ENCODE measurements at regions not wholly inside any gene's neighbourhood (a gene's known extent, or its start where the extent isn't known, plus 50 kb on each side); places are given as distances from the start of the nearest gene placed in this dataset.

GRCh38 chr5:72040513-72040912 is 66.8 kb upstream of the MAP1B start:
- DNase-seq: no peak

GRCh38 chr5:72041654-72042053 is 65.6 kb upstream of the MAP1B start:
- DNase-seq: no peak

GRCh38 chr5:72042097-72042496 is 65.2 kb upstream of the MAP1B start:
- no peak for DNase-seq

- DNase-seq: no peak
These were observed 61.6 kb upstream of the MAP1B start for GRCh38 chr5:72045692-72046091.

- no peak for DNase-seq
These were observed 61.2 kb upstream of the MAP1B start for GRCh38 chr5:72046106-72046505.

- DNase-seq: no peak
These were observed 51.6 kb upstream of the MAP1B start for GRCh38 chr5:72055636-72056035.
